ENCODE measurements at regions not wholly inside any gene's neighbourhood (a gene's known extent, or its start where the extent isn't known, plus 50 kb on each side); places are given as distances from the start of the nearest gene placed in this dataset.

GRCh38 chr20:22775256-22775655 is 190.9 kb upstream of the FOXA2 start:
- Histone ChIP-seq H3K27me3 (ENCODE audit: control insufficient read depth, insufficient read depth, low read length) (no peaks in the 10 kb centered on the region), H3K36me3 (replicated peaks; ENCODE audit: control insufficient read depth, insufficient read depth, low read length) (no peaks in the 10 kb centered on the region), H3K4me3 (ENCODE audit: insufficient read depth, low read depth, low read length) (no peak overlapping the region)
- no peak for DNase-seq

GRCh38 chr20:22775671-22776139 is 191.3 kb upstream of the FOXA2 start:
- H3K36me3 ChIP-seq (replicated peaks; ENCODE audit: control insufficient read depth, insufficient read depth, low read length): no peaks in the 10 kb centered on the region
- H3K27me3 ChIP-seq (ENCODE audit: control insufficient read depth, insufficient read depth, low read length): no peaks in the 10 kb centered on the region
- no peak overlapping the region for H3K4me3 ChIP-seq (ENCODE audit: insufficient read depth, low read depth, low read length)
- DNase-seq: no peak

DNA sequence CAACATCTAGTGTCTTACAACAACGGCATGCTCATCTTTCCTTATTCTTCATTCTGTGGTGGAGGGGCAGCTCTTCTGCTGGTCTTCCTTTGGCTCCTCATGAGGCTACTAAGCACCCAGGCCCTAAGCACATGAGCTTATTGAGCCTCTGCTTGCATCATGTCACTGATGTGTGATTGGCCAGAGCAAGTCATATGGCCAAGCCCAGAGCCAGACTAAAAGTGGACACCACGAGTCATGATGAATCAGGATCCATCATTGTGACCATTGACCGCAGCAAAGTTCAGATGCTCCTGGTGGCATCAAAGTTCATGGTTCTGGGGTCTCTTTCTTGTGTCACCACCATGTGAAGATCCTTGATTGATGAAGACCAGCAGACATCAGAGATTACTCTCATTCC is 192.0 kb upstream of the FOXA2 start:
- Histone ChIP-seq H3K36me3 (replicated peaks; ENCODE audit: control insufficient read depth, insufficient read depth, low read length) (no peaks in the 10 kb centered on the region), H3K4me3 (ENCODE audit: insufficient read depth, low read depth, low read length) (no peak overlapping the region)
- DNase-seq: no peak

DNA sequence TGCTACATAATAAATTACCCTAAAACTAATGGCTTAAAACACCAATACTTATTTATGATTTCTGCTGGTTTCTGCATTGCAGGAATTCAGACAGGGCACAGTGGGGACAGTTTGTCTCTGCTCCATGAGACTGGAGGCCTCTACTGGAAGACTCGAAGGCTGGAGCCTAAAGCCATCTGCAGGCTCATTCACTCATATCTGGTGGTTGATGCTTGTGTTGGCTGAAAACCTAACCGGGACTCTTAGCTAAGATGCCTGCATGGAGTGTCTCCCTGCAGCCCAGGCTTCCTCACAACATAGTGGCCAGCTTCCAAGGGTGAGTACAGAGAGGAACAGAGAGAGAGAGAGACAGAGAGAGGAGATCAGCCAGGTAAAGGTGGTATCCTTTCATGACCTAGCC is 195.5 kb upstream of the FOXA2 start:
- H3K27me3 ChIP-seq (ENCODE audit: control insufficient read depth, insufficient read depth, low read length): no peaks in the 10 kb centered on the region
- DNase-seq: no peak
- no peaks in the 10 kb centered on the region for H3K36me3 ChIP-seq (replicated peaks; ENCODE audit: control insufficient read depth, insufficient read depth, low read length)
- no peak overlapping the region for H3K4me3 ChIP-seq (ENCODE audit: insufficient read depth, low read depth, low read length)

More for the DNA sequence above, 192.0 kb upstream of the FOXA2 start:
- no peaks in the 10 kb centered on the region for H3K27me3 ChIP-seq (ENCODE audit: control insufficient read depth, insufficient read depth, low read length)

DNA sequence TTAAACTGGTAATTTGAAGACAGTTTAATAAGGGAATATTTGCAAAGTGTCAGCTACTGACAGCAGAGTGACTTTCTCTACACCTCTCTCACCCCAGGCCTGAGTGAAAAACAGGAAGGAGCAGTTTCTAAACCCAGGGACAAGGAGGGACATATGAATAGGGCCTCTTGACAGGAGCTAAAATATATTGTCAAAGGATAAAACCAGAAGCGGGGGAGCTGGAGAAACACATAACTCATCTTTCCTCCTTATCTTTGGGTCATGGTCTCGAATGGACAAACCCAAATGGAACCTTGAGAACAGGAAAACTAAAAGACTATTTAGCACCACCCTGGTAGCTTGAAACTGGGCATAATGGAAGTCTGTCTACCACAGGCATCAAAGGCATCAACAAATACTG is 197.5 kb upstream of the FOXA2 start:
- no peaks in the 10 kb centered on the region for H3K36me3 ChIP-seq (replicated peaks; ENCODE audit: control insufficient read depth, insufficient read depth, low read length)
- no peak overlapping the region for H3K4me3 ChIP-seq (ENCODE audit: insufficient read depth, low read depth, low read length)
- H3K27me3 ChIP-seq (ENCODE audit: control insufficient read depth, insufficient read depth, low read length): no peaks in the 10 kb centered on the region
- no peak for DNase-seq

DNA sequence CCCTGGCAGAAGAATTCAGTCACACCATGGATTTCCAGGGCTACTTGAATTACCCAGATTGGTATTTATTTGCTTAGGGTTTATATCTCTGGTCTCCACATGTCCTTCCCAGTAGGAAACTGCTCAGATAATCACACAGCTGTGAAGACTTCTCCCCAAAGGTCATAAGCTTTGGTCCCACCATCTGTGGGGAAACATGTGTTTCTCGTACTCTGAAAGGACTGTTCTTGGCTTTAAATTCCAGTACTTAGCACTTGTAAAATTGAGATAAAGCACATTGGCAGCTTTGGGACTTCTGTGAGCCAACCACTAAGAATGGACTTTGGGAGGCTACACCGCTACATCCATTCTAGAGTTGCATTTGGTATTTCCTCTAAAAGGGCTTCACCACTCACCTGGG is 205.3 kb upstream of the FOXA2 start:
- no peak overlapping the region for H3K4me3 ChIP-seq (ENCODE audit: insufficient read depth, low read depth, low read length)
- DNase-seq: no peak
- no peaks in the 10 kb centered on the region for H3K36me3 ChIP-seq (replicated peaks; ENCODE audit: control insufficient read depth, insufficient read depth, low read length)
- H3K27me3 ChIP-seq (ENCODE audit: control insufficient read depth, insufficient read depth, low read length): no peaks in the 10 kb centered on the region

DNA sequence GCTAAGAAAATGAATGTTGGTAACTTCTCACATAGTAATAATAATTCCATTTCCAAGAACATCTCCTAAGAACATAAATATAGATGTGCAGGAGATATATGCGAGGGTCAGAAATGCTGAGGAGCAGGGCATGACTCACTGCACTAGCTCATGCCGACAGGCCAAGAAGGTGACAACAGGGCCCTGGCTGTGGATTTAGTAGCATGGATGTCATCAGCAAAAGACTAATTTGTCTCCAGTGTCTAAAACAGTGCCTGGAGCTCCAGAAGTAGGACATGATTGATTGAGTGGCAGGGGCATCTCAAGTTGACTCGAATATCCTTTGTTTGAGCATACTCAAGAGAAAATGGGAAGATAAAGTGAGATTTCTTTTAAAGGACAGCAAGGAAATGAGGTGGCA is 207.0 kb upstream of the FOXA2 start:
- DNase-seq: no peak
- H3K36me3 ChIP-seq (replicated peaks; ENCODE audit: control insufficient read depth, insufficient read depth, low read length): no peaks in the 10 kb centered on the region
- no peak overlapping the region for H3K4me3 ChIP-seq (ENCODE audit: insufficient read depth, low read depth, low read length)
- H3K27me3 ChIP-seq (ENCODE audit: control insufficient read depth, insufficient read depth, low read length): no peaks in the 10 kb centered on the region

- H3K4me3 ChIP-seq (ENCODE audit: insufficient read depth, low read depth, low read length): no peak overlapping the region
- no peak for DNase-seq
- no peaks in the 10 kb centered on the region for H3K27me3 ChIP-seq (ENCODE audit: control insufficient read depth, insufficient read depth, low read length)
- H3K36me3 ChIP-seq (replicated peaks; ENCODE audit: control insufficient read depth, insufficient read depth, low read length): no peaks in the 10 kb centered on the region
Measured at GRCh38 chr20:22791877-22792525, 207.6 kb upstream of the FOXA2 start.

GRCh38 chr20:22794200-22794599 is 209.8 kb upstream of the FOXA2 start:
- Histone ChIP-seq H3K36me3 (replicated peaks; ENCODE audit: control insufficient read depth, insufficient read depth, low read length) (no peaks in the 10 kb centered on the region), H3K27me3 (ENCODE audit: control insufficient read depth, insufficient read depth, low read length) (no peaks in the 10 kb centered on the region), H3K4me3 (ENCODE audit: insufficient read depth, low read depth, low read length) (no peak overlapping the region)
- DNase-seq: no peak

- Histone ChIP-seq H3K4me3 (ENCODE audit: insufficient read depth, low read depth, low read length) (no peak overlapping the region), H3K36me3 (replicated peaks; ENCODE audit: control insufficient read depth, insufficient read depth, low read length) (no peaks in the 10 kb centered on the region), H3K27me3 (ENCODE audit: control insufficient read depth, insufficient read depth, low read length) (no peaks in the 10 kb centered on the region)
- DNase-seq: no peak
Measured at GRCh38 chr20:22795433-22795832, 211.1 kb upstream of the FOXA2 start.

GRCh38 chr20:22795871-22796270 is 211.5 kb upstream of the FOXA2 start:
- Histone ChIP-seq H3K27me3 (ENCODE audit: control insufficient read depth, insufficient read depth, low read length) (no peaks in the 10 kb centered on the region), H3K36me3 (replicated peaks; ENCODE audit: control insufficient read depth, insufficient read depth, low read length) (no peaks in the 10 kb centered on the region), H3K4me3 (ENCODE audit: insufficient read depth, low read depth, low read length) (no peak overlapping the region)
- no peak for DNase-seq

GRCh38 chr20:22796469-22797077 is 212.2 kb upstream of the FOXA2 start:
- H3K36me3 ChIP-seq (replicated peaks; ENCODE audit: control insufficient read depth, insufficient read depth, low read length): no peaks in the 10 kb centered on the region
- H3K27me3 ChIP-seq (ENCODE audit: control insufficient read depth, insufficient read depth, low read length): no peaks in the 10 kb centered on the region
- no peak for DNase-seq

GRCh38 chr20:22797103-22797502 is 212.7 kb upstream of the FOXA2 start:
- H3K4me3 ChIP-seq (ENCODE audit: insufficient read depth, low read depth, low read length): no peak overlapping the region
- H3K36me3 ChIP-seq (replicated peaks; ENCODE audit: control insufficient read depth, insufficient read depth, low read length): no peaks in the 10 kb centered on the region
- H3K27me3 ChIP-seq (ENCODE audit: control insufficient read depth, insufficient read depth, low read length): no peaks in the 10 kb centered on the region
- no peak for DNase-seq

More at GRCh38 chr20:22796469-22797077, 212.2 kb upstream of the FOXA2 start:
- H3K4me3 ChIP-seq (ENCODE audit: insufficient read depth, low read depth, low read length): no peak overlapping the region

- H3K4me3 ChIP-seq (ENCODE audit: insufficient read depth, low read depth, low read length): no peak overlapping the region
- no peak for DNase-seq
- no peaks in the 10 kb centered on the region for H3K36me3 ChIP-seq (replicated peaks; ENCODE audit: control insufficient read depth, insufficient read depth, low read length)
- H3K27me3 ChIP-seq (ENCODE audit: control insufficient read depth, insufficient read depth, low read length): no peaks in the 10 kb centered on the region
Measured at GRCh38 chr20:22799687-22800086, 215.3 kb upstream of the FOXA2 start.

GRCh38 chr20:22800129-22800528 is 215.8 kb upstream of the FOXA2 start:
- DNase-seq: no peak
- no peaks in the 10 kb centered on the region for H3K36me3 ChIP-seq (replicated peaks; ENCODE audit: control insufficient read depth, insufficient read depth, low read length)
- no peak overlapping the region for H3K4me3 ChIP-seq (ENCODE audit: insufficient read depth, low read depth, low read length)
- H3K27me3 ChIP-seq (ENCODE audit: control insufficient read depth, insufficient read depth, low read length): no peaks in the 10 kb centered on the region

Data from H7 (cell line).